ENCODE measurements at regions not wholly inside any gene's neighbourhood (a gene's known extent, or its start where the extent isn't known, plus 50 kb on each side); places are given as distances from the start of the nearest gene placed in this dataset.

GRCh38 chr12:11573880-11574279, 75.6 kb upstream of the ETV6 start:
- Mint-ChIP-seq H3K27me3 (peaks cover 40% of the 10 kb centered on the region), H3K9me3 (no peaks in the 10 kb centered on the region), H3K4me3 (no peak overlapping the region), H3K27ac (no peak overlapping the region), H3K4me1 (peaks cover 21% of the 10 kb centered on the region), H3K36me3 (peaks cover 9% of the 10 kb centered on the region)
- no peak for ATAC-seq

- peaks cover 19% of the 10 kb centered on the region for H3K27me3 Mint-ChIP-seq
- no peak for ATAC-seq
- no peak overlapping the region for H3K4me3 Mint-ChIP-seq
- H3K27ac Mint-ChIP-seq, result no peak overlapping the region
- peaks cover 30% of the 10 kb centered on the region for H3K4me1 Mint-ChIP-seq
- H3K36me3 Mint-ChIP-seq, result peaks cover 9% of the 10 kb centered on the region
- no peaks in the 10 kb centered on the region for H3K9me3 Mint-ChIP-seq
These were observed 73.4 kb upstream of the ETV6 start for GRCh38 chr12:11576104-11576503.

GRCh38 chr12:11577658-11578260, 71.7 kb upstream of the ETV6 start:
- Mint-ChIP-seq H3K27ac (no peak overlapping the region), H3K4me3 (no peak overlapping the region), H3K9me3 (no peaks in the 10 kb centered on the region), H3K4me1 (peaks cover 34% of the 10 kb centered on the region), H3K27me3 (peaks cover 8% of the 10 kb centered on the region), H3K36me3 (peaks cover 9% of the 10 kb centered on the region)
- no peak for ATAC-seq

GRCh38 chr12:11578461-11578993, 70.9 kb upstream of the ETV6 start:
- Mint-ChIP-seq H3K27me3 (peaks cover 8% of the 10 kb centered on the region), H3K27ac (peak overlapping the region; percentile 80), H3K36me3 (peaks cover 9% of the 10 kb centered on the region), H3K4me3 (peak overlapping the region; percentile 60), H3K4me1 (peaks cover 34% of the 10 kb centered on the region), H3K9me3 (no peaks in the 10 kb centered on the region)
- ATAC-seq, result peak; percentile 80

- Mint-ChIP-seq H3K36me3 (peaks cover under 1% of the 10 kb centered on the region), H3K4me3 (no peak overlapping the region), H3K27me3 (no peaks in the 10 kb centered on the region), H3K4me1 (peaks cover 34% of the 10 kb centered on the region), H3K9me3 (no peaks in the 10 kb centered on the region), H3K27ac (peak overlapping the region; percentile 27)
- ATAC-seq, result peak; percentile 88
These were observed 69.2 kb upstream of the ETV6 start for GRCh38 chr12:11580125-11580751.

- Mint-ChIP-seq H3K4me3 (no peak overlapping the region), H3K9me3 (no peaks in the 10 kb centered on the region), H3K27ac (no peak overlapping the region), H3K4me1 (peaks cover 32% of the 10 kb centered on the region), H3K27me3 (no peaks in the 10 kb centered on the region), H3K36me3 (no peaks in the 10 kb centered on the region)
- no peak for ATAC-seq
These were observed 68.2 kb upstream of the ETV6 start for GRCh38 chr12:11581179-11581755.

- H3K4me1 Mint-ChIP-seq, result peaks cover 19% of the 10 kb centered on the region
- H3K9me3 Mint-ChIP-seq, result no peaks in the 10 kb centered on the region
- H3K27me3 Mint-ChIP-seq, result peaks cover 9% of the 10 kb centered on the region
- no peak overlapping the region for H3K4me3 Mint-ChIP-seq
- H3K27ac Mint-ChIP-seq, result peak overlapping the region; percentile 12
- no peak for ATAC-seq
- H3K36me3 Mint-ChIP-seq, result no peaks in the 10 kb centered on the region
These were observed 65.1 kb upstream of the ETV6 start for GRCh38 chr12:11584221-11584855.

- Mint-ChIP-seq H3K27ac (no peak overlapping the region), H3K36me3 (no peaks in the 10 kb centered on the region), H3K9me3 (no peaks in the 10 kb centered on the region), H3K4me3 (no peak overlapping the region), H3K27me3 (peaks cover 4% of the 10 kb centered on the region), H3K4me1 (no peaks in the 10 kb centered on the region)
- ATAC-seq, result no peak
These were observed 57.0 kb upstream of the ETV6 start for GRCh38 chr12:11592484-11592883.

GRCh38 chr12:11593013-11593412, 56.5 kb upstream of the ETV6 start:
- Mint-ChIP-seq H3K9me3 (no peaks in the 10 kb centered on the region), H3K4me3 (no peak overlapping the region), H3K27ac (no peak overlapping the region), H3K27me3 (no peaks in the 10 kb centered on the region), H3K36me3 (no peaks in the 10 kb centered on the region), H3K4me1 (no peaks in the 10 kb centered on the region)
- no peak for ATAC-seq

- Mint-ChIP-seq H3K9me3 (no peaks in the 10 kb centered on the region), H3K27ac (no peak overlapping the region)
- no peak for ATAC-seq
These were observed 54.4 kb upstream of the ETV6 start for GRCh38 chr12:11595080-11595479.

GRCh38 chr12:11596141-11596540, 53.3 kb upstream of the ETV6 start:
- Mint-ChIP-seq H3K9me3 (no peaks in the 10 kb centered on the region), H3K27ac (no peak overlapping the region), H3K4me3 (no peak overlapping the region), H3K36me3 (no peaks in the 10 kb centered on the region), H3K27me3 (no peaks in the 10 kb centered on the region), H3K4me1 (no peaks in the 10 kb centered on the region)
- ATAC-seq, result no peak

More at GRCh38 chr12:11595080-11595479, 54.4 kb upstream of the ETV6 start:
- no peaks in the 10 kb centered on the region for H3K27me3 Mint-ChIP-seq
- no peaks in the 10 kb centered on the region for H3K4me1 Mint-ChIP-seq
- no peak overlapping the region for H3K4me3 Mint-ChIP-seq
- no peaks in the 10 kb centered on the region for H3K36me3 Mint-ChIP-seq

GRCh38 chr12:11598900-11599299, 50.6 kb upstream of the ETV6 start:
- no peaks in the 10 kb centered on the region for H3K27me3 Mint-ChIP-seq
- no peak overlapping the region for H3K27ac Mint-ChIP-seq
- no peak overlapping the region for H3K4me3 Mint-ChIP-seq
- no peak for ATAC-seq
- no peaks in the 10 kb centered on the region for H3K36me3 Mint-ChIP-seq
- no peaks in the 10 kb centered on the region for H3K4me1 Mint-ChIP-seq
- H3K9me3 Mint-ChIP-seq, result no peaks in the 10 kb centered on the region

Measured in stimulated activated memory B cell treated with anti-CD40 and anti-IgM and Interleukin-4, amounts not matched to agents 10 μg/mL and 1 μg/mL and 100 μg/mL, for 72 hours (primary cell).